ENCODE measurements at regions not wholly inside any gene's neighbourhood (a gene's known extent, or its start where the extent isn't known, plus 50 kb on each side); places are given as distances from the start of the nearest gene placed in this dataset.

DNA sequence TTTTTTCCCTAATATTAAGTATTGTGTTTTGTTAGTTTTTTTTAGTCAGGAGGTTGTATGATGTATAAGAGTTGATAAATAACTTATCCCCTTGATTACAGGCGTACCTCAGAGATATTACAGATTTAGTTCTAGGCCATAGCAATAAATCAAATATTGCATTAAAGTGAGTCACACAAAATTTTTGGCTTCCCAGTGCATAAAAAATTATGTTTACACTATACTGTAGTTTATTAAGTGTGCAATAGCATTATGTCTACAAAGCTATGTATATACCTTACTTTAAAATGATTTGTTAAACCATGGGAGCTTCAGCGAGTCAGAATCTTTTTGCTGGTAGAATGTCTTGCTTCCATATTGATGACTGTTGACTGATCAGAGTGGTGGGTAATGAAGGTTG is 1180.6 kb upstream of the CDH18 start:
- no peak for DNase-seq

DNA sequence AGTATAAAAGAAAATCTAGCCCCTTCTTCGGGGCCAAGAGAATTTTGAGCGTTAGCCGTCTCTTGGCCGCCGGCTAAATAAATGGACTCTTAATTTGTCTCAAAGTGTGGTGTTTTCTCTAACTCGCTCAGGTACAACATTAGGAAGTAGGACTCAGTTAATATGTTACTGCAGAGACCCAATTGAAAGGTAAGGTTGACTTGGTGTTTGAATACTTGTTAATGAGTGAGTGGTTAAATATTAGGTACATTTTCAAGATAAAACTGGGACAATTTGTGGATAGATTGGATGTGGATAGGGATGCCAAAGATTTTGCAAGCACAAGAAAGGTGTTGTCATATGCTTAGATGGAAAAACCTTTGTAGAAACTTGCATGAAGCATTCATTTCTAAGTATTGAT is 1177.3 kb upstream of the CDH18 start:
- DNase-seq = no peak

DNA sequence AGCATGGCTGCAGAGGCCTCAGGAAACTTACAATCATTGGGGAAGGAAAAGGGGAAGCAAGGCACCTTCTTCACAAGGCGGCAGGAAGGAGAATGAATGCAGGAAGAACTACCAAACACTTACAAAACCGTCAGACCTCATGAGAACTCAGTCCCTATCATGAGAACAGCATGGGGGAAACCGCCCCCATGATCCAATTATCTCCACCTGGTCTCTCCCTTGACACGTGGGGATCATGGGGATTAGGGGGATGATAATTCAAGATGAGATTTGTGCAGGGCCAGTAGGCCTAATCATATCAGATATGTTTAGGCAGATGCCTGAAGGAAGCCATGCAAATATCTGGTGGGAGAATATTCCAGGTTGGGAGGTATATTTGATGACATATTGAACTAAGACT is 1176.4 kb upstream of the CDH18 start:
- no peak for DNase-seq

DNA sequence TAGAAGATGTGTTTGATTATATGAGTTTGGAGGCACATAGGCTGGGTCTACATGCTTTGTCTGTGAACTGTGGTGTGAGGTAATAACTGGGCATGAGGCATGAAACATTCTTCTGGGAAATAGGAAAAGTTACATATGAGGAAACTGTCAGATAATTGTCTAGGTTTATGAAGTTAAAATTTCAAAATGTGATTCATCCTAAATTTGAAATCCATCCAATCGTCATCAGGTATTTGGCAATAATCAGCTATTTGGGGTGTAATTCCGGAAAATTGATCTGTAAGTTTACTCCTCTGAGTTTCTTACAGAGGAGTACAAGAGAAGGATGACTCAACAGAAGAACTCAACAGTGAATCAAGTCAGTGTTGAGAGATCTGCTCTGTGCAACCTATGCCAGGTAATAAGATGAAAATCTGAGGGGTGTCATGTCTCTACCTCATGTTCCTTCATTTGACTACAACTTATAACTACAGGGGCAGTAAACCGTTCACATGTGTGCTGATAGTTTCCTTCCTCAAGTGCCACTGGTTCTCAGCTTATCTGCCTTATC is 1171.6 kb upstream of the CDH18 start:
- DNase-seq = no peak

DNA sequence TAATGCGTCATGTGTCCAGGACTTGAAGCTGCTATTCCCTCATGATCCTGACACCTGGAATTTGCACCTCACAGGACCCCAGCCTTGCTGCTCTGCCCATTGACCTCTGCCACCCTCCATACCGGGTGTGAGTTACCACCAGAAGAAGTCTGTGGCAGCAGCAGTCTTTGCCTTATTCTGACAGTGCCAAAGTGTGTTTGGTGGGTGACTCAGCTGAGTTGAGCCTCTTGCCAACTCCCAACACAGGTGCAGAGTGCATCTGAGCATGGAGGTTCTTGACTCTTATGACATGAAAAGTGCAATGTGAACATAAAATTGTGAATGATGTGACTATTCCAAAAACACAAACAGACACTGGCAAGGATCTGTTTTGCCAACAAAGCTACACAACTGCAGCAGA is 1166.5 kb upstream of the CDH18 start:
- DNase-seq = no peak

DNA sequence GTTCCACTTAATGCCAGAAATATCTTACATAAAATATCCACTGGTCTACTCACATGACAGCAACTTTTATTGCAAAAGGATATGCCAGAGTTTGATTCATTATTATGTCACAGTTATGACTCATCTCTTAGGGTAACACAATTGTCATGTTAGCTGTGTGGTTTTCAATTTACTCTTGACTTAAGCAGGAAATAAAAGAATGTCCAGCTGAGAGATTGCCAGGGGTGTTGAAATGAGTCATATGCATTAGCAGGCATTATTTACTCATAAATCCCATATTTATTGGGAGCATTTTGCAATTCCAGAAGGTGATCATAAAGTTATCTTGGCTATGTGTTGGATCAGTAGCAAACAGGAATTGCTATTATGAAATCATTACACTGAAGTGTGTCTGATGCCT is 1164.6 kb upstream of the CDH18 start:
- no peak for DNase-seq

DNA sequence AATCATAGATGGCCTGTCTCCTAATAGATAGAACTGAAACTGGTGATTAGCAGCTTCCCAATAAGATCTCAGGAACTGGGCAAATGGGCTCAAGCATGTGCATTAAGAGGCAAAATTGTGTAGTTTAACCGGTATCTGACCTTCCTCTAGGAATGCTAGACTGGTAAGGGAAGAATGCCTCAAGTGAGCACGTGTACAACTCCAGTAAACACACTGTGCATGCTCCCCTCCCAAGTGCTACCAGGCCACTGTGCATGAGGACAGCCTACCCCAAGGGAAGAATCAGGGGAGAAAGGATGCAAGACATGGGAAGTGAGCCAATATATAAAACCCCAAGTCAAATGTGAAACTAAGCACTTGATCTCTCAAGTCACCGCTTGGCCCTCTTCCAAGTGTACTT is 1157.4 kb upstream of the CDH18 start:
- DNase-seq = no peak

DNA sequence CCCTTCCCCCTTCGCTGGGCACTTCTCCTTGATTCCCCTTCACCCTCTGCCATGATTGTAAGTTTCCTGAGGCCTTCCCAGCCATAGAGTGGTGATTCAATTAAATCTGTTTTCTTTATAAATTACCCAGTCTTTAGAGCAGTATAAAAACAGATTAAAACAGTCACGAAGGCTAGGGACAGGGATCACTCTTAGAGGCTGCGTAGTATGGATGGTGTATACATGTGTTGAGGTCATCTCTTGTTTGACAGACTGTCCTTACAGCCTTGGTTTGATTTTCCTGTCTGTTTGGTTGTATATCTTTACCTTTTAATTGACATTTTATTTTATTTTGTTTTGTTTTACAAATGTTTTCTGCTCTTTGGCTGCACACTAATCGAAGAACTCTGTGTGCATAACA is 1155.7 kb upstream of the CDH18 start:
- no peak for DNase-seq

DNA sequence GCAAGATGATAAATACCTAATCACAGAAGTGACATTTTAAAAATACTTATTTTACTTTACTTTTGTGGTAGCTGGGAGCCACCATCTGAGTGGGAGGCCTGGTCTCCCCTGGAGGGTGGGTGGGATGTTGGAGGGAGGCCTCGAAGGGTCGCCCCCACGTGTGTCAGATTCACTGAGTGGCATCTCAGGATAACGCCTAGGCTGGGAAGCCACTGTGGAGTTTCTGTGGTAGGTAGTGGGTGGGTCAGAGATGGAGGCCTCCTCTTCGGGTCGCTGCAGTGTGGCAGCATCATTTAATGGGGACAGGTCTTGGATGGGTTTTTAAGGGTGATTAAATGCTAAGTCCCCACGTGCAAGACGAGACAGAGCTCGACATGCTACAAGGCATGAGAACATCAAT is 1154.8 kb upstream of the CDH18 start:
- no peak for DNase-seq

DNA sequence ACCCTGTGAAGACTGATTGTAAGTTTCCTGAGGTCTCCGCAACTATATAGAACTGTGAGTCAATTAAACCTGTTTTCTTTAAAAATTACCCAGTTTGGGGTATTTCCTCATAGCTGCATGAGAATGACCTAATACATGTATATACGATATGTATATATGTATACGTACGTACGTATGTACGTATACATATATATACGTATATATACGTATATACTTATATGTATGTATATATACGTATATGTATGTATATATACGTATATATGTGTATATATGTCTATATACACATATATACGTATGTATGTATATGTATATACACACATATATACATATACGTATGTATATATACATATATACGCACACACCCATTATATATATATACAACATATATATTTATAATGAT is 1153.0 kb upstream of the CDH18 start:
- DNase-seq = no peak

DNA sequence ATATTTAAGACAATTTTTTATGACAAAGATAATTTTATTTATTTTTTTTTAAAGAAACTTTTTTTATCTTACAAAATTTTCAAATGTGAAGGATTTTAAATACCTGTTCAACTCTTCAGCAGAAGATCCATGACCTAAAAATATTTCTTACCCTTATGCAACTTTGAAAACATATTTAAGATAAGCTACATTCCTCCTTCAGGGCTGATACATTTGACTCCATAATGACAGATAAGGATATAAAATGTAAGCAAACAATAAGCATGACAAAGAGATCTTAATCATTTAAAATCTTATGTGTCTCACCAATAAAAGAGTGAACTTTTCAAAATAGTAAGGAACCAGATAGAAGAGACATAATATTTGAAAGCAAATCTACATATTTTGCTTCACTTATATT is 1138.2 kb upstream of the CDH18 start:
- DNase-seq = no peak

DNA sequence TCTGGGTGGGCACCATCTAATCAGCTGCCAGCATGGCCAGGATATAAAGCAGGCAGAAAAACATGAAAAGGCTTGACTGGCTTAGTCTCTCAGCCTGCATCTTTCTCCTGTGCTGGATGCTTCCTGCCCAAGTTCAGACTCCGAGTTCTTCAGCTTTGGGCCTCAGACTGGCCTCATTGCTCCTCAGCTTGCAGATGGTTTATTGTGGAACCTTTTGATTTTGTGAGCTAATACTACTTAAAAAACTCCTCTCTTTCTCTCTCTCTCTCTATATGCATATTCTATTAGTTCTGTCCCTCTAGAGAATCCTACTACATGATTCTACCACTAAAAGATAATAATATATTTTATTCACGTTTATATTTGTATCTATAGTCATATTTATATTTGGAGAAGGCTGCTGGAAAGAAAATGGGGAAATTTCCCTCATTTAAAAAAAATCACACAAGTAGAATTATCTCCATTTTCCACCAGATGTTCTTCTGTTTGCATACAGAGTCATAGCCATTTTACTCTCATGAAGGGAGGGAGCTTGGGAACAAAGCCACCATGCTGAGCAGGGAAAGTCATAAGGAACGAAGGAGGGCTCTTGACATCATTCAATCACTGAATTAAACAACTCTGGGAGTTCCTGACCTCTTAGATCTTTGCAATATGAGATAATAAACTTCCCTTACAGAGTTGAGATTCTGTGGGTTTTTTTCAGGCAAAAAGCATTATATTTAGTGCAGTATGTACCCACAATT is 1137.4 kb upstream of the CDH18 start:
- no peak for DNase-seq

DNA sequence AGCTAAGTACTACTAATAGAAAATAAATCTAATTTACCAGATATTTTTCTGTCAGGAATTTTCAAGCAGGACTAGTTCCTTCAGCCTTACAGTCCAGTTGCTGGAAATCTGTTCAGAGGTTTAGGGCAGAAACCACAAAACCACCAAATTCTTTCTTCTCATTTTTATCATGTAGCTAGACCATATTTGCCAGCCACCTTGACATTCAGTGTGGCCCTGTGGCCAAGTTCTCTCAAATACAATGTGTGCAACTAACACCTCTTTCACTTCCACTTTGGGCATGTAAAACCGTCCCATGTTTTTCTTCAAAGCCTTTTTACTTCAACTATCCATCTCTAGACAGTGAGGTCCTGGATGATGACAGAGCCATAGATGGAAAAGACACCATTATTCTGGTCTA is 1133.2 kb upstream of the CDH18 start:
- no peak for DNase-seq

DNA sequence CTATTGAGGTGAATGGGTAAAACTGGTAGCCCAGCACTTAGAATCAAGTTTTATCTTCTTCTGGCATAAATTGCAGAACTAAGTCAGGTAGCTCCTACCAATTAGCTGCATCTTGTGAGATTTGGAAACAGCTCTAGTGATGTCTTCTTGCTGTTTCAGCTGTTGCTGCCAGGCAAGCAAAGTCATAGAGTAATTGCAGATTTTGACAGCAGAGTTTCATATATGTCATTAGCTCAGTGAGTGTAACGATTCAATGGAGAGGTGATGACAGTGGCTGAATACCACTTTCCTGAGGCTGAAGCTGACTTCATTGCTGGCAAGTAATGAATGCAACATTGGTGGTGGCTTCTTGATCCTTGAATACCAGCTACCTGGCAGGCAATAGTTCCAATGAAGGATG is 1109.7 kb upstream of the CDH18 start:
- no peak for DNase-seq

DNA sequence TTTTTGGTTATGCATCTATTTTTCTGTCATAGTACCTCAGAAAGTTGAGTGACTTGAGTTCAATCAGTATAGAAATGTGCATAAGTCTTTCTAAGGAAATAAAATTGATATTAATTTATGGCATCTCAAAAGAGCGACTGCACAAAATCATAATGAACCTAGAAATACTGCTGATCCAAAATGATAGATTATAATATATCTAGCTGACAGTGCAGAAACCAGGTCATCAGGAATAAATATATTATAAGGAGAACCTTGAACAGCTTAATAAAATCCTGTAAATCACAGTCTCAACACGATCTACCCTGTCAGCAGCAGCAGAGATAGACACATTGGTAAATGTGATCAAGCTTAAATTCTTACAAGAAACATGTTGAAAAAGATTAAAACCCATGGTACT is 1106.6 kb upstream of the CDH18 start:
- no peak for DNase-seq

DNA sequence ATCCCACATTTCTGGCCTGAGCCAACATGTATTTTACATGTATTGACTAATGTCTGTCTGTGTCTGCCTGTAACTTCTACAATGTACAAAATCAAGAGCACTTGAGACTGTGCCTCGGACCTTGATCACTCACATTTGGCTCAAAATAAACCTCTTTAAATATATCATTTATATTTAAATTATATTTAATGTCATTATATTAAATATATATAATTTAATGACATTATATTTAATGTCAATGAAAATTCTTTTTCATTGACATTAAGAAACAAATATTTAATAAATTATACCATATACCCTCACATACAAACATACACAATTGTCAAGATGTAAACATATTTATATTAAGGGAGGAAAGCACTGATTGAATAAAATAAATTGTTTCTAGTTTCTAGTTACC is 1099.8 kb upstream of the CDH18 start:
- no peak for DNase-seq

DNA sequence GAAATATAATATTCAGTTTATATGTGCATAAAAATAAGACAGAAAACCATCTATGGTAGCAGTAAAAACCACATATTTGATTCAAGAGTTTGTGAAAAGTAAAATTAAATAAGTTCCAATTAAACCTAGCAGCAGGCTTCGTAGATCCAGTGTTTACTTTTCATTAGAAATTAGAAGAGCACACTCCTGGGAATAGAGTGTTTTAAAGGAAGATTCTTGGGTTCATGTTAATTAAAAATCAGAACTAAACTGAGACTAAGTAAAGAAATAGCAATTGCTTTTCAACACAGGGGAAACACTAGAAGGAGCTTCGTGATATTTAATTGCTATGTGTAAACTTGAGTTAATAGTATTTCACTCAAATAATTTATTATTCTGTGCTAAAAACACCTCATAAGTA is 1097.8 kb upstream of the CDH18 start:
- no peak for DNase-seq

DNA sequence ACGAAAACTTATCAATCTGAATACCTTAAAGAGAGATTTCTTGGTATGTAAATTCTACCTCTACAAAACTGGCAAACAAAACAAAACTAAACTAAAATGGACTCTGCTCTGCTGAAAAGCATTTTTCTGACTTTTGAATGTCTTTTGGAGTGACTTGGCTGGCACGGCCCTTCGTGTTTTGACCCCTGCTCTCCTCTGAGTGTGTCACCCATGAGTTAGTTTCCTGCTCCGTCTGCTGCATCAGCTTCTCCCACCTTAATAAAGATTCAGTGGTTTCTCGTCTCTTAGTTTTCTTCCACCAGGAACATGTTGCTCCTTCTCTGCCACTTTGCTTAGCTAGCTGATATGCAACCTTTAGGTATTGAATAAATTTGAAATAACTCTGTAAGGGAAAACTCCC is 1084.0 kb upstream of the CDH18 start:
- DNase-seq = no peak

DNA sequence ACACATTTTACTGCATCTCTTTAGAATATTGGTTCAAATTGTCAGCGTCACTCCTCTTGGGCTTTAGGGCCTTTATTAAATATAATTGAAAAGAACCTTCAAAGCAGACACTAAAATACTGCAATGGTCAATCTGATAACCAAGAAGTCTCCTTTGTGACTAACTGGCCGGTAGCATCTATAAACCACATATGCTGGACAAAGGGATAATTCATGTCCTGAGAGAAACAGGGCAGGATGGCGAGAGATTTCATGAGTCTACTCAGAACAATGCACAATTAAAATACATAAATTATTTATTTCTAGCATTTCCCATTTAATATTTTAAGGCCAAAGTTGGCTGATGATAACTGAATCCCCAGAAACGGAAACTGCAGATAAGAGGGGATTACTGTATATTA is 1083.4 kb upstream of the CDH18 start:
- no peak for DNase-seq

DNA sequence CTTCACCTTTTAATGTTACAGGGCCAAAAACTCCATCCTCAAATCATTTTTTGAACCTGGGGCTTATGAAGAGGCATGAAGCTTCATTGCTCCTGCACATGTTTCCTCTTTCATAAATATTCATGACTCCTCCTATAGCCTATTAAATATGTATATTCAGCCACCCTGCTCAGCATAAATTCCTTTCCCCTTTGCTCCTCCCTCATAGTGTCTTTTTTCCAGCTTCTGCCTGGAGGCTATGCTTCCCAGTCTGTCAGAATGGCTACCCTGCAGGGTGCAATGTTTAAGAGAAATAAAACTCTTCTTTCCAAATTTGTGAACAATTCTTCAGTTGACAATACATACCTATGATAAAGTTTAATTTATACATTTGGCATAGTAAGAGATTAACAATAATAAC is 1082.9 kb upstream of the CDH18 start:
- DNase-seq = no peak

DNA sequence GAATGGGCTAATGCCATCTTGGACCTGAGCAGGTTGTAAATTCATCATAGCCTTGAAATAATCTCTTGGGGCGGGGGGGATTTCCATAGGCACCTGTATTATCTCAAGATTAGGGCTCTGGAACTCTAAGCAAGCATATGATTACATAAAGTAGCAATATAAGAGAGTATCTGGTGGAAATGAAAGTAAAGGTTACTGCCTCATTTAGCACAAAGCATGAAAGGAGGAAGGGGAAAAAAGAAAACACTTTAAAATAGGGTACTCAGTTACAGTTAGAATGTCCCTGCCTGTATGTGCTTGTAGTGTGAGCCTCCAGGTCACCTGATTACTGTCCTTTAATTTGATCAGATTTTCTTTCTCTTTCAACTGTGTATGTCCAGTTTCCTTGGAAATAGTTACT is 1079.7 kb upstream of the CDH18 start:
- DNase-seq = no peak

DNA sequence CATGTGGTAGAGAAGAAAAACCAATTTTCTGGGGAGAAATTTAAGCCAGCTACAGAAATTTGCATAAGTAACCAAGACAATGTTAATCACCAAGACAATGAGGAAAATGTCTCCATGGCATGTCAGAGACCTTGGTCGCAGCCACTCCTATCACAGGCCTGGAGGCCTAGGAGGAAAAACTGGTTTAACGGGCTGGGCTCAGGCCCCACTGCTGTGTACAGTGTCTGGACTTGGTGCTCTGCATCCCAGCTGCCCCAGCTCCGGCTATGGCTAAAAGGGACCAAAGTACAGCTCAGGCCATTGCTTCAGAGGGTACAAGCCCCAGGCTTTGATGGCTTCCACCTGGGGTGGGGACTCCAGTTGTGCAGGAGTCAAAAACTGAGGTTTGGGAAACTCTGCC is 1075.1 kb upstream of the CDH18 start:
- no peak for DNase-seq

DNA sequence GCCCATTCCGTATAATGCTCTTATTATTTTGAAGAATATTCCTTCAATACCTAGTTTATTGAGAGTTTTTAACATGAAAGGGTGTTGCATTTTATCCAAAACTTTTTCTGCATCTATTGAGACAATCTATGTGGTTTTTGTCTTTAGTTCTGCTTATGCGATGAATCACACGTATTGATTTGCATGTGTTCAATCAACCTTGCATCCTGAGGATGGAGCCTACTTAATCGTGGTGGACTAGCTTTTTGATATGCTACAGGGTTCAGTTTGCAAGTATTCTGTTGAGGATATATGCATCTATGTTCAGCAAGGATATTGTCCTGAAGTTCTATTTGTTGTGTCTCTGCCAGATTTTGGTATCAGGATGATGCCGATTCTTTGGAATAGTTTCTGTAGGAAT is 1070.3 kb upstream of the CDH18 start:
- DNase-seq = no peak

DNA sequence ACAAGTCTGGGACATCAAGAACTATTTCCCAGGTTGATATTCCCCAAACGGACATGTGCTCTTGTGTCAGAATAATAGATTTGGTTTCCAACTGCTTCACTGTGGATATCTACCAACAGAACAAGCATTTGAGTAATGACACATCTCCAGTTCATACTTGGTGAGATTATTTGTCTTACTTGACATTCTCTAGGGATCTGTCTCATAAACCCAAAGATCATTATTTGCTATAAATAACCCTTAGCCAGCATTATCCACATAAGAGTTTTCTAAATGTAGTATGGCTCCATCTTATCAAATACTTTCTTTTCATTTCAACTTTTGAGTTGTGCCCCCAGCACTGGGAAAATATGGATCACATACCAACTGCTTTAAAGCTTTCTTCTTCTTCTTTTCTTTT is 1063.9 kb upstream of the CDH18 start:
- DNase-seq = no peak

DNA sequence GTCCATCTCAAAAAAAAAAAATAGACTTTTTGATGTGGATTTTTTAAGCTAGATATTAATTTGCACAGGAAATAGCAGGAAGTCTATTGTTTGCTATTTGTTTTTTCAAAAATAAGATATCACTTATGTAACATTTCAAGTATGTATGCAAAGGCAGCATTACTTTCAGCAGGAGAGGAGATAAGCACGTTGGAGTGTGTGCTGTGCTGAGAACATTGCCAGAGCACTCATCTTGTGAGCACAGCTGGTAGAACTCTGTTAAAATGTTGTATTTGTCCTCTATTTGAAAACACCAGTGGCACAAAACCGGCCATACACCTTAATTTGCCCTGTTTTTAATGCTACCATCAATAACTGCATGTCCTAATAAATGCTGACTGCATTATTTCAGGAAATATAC is 1061.9 kb upstream of the CDH18 start:
- no peak for DNase-seq

Measured in right kidney (tissue), 1 donor.